Testis (tissue), 2 donors: ENCODE measurements at regions not wholly inside any gene's neighbourhood (a gene's known extent, or its start where the extent isn't known, plus 50 kb on each side); places are given as distances from the start of the nearest gene placed in this dataset.
"Not testable (repeated sequence)": the region's sequence is repeated elsewhere in the genome, so short reads cannot be mapped to it uniquely, and the experiment has no call there.

Source experiments
- POLR2A ChIP-seq: fragments of 450-650 bp; IDR thresholded peaks from one replicate; pipeline ENCODE4 v1.6.1; 2017; ENCODE audit warnings: antibody characterized with exemption, mild to moderate bottlenecking, moderate library complexity
- TF ChIP-seq, protein P1 (sequence below), 3 experiments: fragments of 450-650 bp in 2 of 3; fragments of 200-600 bp in 1 of 3; sonication (generic) in 1 of 3; IDR thresholded peaks; one replicate each; pipeline ENCODE4 v1.5.1; 2016 to 2019; ENCODE audit warnings: antibody characterized with exemption in 3 of 3, mild to moderate bottlenecking in 2 of 3, moderate library complexity in 1 of 3

DNA sequence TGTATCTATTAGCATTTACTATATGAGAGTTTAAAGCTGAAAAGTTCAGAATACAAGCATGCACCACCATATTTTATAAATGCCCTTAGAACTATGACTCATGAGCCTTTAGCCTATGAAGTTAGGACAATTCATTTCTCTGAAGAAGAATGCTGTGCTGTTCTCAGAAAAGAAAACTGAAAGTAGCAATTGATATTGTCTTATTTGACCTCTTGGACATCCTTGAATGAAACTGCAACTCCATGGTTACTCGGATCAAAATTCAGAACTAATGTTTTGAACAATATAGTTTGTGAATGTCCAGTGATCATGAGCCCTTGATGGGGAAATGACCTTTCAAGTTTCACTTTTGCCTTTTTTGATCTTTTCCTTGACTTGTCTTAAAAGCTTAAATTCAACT, 1179.8 kb downstream of the FOXD4L5 start:
- TF ChIP-seq, protein P1, sequence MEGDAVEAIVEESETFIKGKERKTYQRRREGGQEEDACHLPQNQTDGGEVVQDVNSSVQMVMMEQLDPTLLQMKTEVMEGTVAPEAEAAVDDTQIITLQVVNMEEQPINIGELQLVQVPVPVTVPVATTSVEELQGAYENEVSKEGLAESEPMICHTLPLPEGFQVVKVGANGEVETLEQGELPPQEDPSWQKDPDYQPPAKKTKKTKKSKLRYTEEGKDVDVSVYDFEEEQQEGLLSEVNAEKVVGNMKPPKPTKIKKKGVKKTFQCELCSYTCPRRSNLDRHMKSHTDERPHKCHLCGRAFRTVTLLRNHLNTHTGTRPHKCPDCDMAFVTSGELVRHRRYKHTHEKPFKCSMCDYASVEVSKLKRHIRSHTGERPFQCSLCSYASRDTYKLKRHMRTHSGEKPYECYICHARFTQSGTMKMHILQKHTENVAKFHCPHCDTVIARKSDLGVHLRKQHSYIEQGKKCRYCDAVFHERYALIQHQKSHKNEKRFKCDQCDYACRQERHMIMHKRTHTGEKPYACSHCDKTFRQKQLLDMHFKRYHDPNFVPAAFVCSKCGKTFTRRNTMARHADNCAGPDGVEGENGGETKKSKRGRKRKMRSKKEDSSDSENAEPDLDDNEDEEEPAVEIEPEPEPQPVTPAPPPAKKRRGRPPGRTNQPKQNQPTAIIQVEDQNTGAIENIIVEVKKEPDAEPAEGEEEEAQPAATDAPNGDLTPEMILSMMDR (IDR thresholded peaks at IDR 0.05), result not testable (repeated sequence)
- not testable (repeated sequence) for TF ChIP-seq POLR2A
